H4 (cell line): ENCODE measurements at regions not wholly inside any gene's neighbourhood (a gene's known extent, or its start where the extent isn't known, plus 50 kb on each side); places are given as distances from the start of the nearest gene placed in this dataset.
"Not testable (repeated sequence)": the region's sequence is repeated elsewhere in the genome, so short reads cannot be mapped to it uniquely, and the experiment has no call there.

Experiments
- DNase-seq: peaks from one replicate; pipeline ENCODE4 v3.0.0-alpha.2; 2015; ENCODE audit warnings: low spot score

DNA sequence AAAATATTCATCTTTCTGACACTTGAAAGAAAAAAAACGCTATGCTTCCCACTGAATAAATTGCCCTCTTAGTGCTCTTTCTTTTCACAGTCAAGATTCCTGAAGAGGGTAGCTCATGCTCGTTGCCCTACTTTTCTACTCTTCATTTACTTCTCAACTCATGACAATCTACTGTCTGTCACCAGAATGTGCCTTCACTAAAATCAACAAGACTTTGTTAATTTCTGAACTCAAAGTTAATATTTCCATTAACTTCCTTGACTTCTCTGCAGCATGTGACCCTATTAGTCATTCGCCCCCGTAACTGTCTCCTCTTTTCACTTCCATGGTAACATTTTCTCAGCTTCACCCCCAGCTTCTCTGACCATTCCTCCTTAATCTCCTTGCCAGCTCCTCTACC is 98.9 kb upstream of the MAPRE2 start:
- no peak for DNase-seq

DNA sequence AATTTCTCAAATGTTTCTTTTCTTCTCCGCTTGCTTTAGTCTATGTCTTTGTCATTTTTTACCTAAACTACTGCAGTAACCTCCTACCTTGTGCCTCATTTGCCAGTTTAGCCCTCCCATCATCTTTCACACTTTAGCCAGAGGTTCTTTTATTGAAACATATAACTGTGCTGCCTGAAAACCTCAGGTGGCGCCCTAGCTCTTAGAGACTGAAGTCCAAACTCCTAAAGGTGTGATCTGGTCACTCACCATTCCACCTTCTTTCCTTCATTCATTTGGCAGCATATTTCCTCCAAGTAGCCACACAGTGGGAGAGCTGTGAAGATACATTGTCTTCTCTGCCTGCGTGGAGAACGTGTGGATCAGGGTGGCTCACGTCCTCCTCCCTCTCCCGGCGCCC is 98.2 kb upstream of the MAPRE2 start:
- DNase-seq = no peak

DNA sequence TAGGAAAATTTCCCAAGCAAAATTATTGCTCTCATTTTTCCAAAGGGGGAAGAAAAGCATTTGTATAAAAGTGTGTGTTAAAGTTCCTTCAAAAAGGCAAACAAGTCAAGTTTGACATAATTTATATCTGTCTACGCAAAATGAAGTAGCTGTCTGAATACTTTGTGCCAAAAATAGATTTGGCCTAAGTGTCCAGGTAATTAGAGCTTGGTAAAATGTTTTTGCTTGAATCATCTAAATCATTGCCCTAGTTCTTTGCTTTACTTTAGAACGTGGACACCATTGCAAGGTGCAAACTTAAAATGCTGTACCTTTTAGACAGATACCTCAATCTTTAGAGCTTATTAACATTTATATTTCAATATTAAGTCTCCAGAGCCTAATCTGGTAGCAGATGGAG is 97.6 kb upstream of the MAPRE2 start:
- no peak for DNase-seq

DNA sequence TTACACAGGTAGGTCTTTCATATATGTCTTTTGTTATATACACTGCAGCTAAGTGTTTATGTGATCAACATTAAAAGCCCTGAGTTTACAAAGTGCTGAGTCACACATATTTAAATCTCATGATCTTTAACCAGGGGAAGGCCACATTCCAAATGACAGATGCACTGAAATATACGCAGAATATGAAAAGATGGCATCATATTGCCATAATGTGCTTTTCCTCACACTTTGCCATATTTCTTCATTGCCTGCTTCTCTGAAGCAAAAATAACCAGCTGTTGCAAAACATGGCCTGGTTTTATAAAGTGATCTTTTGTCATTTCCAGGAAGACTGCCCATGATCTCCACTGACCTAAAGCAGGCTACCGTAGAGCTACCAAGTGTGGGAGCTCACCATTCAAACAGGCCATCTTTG is 93.5 kb upstream of the MAPRE2 start:
- peak; percentile 30 for DNase-seq

DNA sequence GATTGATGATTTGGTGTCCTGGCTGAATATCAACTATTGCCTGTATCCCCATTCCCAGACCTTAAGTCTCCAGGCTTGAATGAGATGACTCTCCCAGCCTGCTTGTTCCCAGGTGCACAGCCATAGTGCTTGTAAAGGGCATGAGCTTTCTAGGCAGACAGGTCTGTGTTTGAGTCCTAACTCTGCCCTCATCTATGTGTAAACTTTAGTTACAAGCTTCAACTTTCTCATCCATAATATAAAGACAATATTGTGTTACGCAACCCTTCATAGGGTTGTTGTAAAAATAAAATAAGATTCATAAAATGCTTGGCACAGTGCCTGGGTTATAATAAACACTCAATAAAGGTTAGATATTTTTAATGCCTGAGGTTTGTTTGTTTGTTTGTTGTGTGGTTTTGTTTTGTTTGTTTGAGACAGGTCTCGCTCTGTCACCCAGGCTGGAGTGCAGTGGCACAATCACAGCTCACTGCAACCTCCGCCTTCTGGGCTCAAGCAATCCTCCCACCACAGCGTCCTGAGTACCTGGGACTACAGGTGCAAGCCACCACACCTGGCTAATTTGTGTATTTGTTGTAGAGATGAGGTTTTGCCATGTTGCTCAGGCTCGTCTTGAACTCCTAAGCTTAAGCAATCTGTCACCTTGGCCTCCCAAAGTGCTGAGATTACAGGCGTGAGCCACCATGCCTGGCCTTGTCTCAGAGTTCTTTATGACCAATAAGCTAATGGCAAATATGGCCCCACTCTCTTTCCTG is 89.4 kb upstream of the MAPRE2 start:
- DNase-seq = no peak

DNA sequence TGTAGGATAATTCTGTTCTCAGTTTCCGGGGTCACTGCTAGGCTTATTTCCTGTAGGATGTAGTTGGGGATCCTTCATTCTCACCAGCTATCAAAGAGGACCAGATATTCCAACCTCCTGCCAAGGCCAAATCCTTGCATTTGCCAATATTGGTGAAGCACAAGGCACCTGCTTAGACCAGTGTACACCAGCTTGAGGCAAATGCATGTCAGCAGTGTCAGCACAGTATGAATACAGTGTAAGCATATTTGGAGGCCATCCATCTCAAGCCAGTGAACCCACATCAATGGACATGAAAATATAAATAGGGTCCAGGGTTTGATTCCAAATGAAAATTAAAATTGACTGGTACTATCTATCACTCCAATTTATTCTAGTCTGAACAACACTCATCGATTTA is 88.0 kb upstream of the MAPRE2 start:
- no peak for DNase-seq

DNA sequence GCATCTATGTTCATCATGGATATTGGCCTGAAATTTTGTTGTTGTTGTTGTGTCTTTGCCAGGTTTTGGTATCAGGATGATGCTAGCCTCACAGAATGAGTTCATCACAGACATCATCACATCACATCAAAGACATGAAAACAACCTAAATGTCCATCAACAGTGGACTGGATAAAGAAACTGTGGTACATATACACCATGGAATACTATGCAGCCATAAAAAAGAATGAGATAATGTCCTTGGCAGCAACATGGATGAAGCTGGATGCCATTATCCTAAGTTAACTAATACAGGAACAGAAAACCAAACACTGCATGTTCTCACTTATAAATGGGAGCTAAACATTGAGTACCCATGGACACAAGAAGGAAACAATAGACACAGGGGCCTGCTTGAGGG is 85.7 kb upstream of the MAPRE2 start:
- DNase-seq = not testable (repeated sequence)

DNA sequence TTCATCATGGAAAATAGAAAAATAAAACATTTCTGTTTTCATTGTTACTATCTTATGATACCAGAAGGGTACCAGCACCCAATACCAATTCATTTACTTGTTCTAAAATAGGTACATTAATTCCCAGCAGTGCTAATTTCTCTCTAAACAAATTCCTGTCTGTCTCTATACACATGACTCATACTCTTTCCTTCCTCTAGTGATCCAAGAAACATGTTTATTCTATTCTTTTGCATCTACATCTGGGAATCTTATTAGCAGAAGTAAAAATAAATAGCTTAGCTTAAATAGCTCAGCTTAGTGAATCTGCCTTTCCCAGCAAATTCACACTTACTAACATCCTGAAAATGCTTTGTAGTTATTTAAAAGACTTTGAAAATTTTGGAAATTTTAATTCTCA is 84.5 kb upstream of the MAPRE2 start:
- DNase-seq = peak; percentile 45

DNA sequence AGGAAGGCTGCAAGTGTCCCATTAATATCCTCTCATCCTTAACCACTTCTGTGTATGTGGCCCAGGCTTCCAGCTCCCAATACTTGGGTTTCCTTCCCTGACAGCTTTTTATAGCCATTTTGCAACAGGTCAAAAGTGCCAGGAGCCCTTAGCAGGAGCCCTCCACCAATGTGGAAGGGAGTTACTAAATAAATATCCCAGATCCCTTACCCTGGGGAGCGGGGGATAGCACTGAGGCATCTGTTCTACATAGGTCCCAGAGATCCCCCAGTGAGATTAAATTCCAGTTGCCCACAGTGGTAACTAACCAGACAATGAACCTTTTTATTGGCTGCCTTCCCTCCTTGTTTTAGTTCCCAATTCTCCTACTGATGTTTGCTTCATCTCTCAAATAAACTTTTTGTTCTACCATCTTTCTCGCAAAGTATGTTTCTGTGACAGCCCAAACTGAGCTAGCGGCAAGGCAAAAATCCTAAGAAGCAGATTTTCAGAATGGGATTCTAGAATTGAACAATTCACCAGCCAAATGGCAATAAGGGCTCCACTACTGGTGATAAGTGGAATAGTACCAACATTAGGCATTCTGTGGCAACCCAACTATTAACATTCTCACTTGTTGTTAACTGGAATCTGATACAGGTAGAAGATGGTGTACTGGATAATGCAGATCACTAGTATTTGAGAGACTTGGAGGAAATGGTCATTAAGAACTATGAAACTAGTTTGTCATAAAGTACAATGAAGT is 83.9 kb upstream of the MAPRE2 start:
- peak; percentile 37 for DNase-seq

DNA sequence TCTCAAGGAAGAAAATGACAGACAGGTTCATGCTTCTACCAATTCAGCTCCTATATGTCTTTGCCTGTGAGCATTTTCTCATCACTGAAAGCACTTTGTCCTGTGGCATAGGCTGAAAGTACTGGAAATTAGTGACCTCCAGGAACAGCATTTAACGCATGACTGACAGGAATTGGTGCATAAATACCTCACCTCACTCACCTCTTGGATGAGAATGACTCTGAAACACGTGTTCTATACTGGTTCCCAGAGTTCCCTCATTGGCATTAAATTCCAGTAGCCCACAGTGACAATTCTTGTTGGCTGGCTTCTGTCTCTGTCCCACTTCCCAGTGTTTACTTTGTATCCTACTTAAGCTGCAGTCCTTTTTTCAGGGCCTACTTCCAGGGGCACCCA is 83.4 kb upstream of the MAPRE2 start:
- no peak for DNase-seq

DNA sequence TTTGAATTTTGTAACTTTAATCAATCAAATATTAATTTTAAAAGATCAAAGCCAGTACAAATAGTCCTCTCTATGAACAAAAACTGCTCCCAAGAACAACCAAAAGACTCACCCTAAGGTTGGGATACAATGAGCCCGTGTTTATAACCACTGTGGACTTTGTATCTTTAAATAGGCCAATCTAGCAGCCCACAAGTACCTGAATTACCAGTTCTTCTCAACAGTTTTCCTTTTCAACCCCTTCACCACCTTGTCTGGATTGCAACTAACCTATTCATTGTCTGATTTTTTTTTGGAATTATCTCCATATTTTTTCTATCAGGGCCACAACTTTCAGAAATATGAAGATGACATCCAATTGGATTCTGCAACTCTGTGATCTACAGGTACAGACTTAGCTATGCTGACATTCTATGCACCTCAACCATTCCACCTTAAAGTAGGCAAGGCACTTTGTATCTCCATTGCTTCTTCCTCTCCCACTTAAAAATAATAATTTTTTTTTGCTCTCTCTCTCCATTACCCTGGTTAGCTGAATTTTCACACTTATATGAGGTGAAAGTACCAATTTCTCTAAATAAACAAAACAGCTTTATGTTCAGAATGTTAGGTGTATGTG is 81.9 kb upstream of the MAPRE2 start:
- DNase-seq = no peak

DNA sequence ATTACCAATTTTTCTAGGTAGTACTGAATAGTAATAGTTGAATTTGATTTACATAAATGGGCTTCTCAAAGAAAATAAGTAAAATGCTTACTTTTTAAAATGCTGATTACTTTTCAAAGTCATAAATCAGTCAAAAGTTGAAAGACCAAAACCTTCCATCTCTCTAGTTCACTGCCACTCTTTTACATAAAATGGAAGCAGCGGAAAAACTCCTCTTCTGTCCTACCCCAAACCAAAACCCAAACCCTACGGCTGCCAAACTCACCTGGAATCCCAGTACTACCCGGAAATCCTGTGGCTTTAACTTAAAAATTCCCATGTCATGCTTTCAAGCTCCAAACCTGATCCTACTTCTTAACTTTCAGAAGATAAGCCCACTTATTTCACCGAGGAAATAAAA is 81.2 kb upstream of the MAPRE2 start:
- DNase-seq = no peak

DNA sequence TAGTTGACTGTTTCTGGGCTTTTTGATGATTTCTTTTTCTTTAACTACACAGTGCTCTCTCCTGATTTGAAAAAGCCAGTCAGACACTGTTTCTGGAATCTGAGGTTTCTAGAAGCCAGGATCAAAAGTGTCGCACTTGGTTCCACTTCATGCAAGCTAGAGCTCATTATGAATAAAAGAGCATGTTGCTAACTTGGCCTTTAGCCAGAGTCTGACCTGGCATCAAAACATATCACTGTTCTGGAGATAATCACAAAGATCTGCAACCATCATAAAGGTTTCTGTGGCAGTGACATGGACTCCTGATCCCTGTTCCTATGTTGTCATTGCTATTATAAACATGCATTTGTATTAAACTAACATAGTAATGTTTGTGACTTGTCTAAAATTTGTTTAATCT is 76.1 kb upstream of the MAPRE2 start:
- no peak for DNase-seq

DNA sequence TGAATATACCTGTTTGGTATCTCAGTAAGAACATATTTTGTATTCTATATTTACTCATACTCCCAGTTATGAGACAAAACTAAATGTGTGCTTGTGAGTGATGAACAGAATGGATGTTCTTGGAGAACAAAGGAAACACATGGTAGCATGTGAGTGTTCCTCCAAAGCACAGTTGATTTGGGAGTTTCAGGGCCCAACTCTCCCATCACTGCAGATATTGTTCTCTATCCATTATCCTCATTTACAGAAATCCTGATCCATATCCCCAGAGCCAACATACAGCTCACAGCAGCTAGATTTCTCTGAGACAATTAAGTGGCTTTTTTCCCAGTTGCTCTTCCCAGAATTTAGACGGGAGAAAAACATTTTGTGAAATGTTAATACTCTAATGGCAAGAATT is 75.6 kb upstream of the MAPRE2 start:
- DNase-seq = no peak

DNA sequence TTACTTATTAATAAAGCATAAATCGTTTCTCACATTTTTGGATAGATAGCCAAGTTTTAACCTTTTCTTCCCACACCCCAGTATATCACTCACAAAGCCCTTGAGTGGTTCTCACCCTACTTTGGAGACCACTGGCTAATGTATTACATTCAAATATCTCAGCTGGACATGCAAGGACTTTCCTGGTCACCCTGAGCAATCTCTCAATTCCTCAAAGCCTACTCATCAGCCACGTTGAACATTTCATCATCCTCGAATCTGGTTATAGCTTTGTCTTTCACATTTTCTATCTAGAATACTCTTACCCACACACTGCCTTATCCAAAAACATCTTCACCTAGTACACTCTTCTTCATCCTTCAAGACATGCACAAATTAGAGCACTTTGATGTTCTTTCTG is 71.1 kb upstream of the MAPRE2 start:
- no peak for DNase-seq

DNA sequence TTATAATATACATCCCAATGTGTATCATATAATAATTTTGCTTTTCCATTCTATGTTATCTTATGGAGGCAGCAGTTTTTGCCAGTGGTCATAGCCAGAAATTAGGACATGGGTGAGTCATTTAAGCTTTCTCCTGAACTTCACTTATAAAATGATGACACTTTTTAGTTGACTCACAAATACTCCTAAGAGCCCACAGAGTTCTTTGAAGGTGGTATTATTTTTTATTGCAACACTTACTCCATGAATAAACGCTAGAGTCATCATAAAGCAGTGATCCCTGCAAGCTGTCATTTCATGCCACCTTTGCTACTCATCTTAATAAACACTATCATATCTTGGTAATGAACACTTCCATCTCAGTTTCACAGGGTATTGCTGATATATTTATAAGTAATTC is 69.9 kb upstream of the MAPRE2 start:
- DNase-seq = no peak

DNA sequence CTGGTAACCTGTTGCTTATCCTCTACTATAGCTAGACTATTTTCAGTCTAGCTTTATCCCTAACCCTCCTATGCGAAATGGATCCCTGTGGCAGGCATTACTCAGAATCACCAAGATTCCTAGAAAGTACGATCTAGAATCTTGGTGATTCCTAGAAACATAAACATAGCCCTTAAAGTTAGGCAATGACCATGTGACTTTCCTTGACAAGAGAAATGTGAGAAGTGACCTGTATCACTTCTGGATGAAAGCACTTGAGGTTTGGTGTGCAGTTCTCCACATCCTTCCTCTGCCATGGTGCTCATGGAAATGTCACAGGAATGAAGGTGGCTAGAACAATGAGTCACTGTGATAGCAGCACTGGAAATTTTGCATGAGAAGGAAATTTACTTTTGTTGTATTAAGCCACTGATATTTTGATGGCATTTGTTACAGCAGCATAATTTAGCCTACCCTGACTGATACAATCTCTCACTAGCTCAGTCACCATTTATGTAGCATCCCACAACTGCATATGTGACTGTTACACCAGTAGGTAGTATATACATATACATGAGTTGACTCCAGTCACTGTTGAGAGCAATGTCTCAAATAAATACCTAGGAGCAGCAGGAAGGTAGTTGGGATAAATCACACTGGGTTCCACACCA is 68.3 kb upstream of the MAPRE2 start:
- no peak for DNase-seq

DNA sequence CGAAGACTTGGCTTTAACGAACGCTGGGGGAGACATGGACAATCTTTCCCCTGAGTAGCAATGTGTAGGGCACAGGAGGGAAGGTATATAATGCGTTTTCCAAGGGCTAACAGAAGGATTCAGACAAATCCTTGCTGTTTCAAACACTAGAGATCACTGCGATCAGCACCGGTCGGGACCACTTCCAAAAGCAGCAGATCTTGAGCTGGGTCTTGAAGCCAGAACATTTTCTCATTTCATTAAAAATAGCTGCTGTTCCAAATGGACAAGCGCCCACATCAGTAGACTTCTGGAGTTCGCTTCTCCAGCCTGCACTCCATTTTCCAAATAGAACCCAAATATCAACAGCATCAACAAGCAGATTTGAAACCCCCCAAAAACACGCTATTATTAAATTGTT is 65.1 kb upstream of the MAPRE2 start:
- DNase-seq = no peak

DNA sequence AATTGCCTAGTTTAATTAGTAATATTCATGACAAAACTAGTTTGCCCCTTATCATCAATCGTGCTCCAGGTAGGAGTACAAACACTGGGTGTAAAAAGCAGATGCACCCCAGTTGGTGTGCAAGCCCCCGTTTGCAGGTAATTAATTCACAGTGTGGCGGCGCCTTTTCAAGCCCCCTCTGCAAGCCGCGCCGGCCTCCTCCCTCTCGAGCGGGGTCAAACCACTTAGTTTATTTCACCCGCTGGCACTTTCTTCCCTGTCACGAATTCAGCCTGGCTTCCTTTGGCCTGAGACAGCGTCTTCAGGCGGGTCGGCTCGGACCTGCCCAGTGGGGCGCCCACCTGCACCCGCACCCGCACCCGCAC is 64.7 kb upstream of the MAPRE2 start:
- DNase-seq = no peak

DNA sequence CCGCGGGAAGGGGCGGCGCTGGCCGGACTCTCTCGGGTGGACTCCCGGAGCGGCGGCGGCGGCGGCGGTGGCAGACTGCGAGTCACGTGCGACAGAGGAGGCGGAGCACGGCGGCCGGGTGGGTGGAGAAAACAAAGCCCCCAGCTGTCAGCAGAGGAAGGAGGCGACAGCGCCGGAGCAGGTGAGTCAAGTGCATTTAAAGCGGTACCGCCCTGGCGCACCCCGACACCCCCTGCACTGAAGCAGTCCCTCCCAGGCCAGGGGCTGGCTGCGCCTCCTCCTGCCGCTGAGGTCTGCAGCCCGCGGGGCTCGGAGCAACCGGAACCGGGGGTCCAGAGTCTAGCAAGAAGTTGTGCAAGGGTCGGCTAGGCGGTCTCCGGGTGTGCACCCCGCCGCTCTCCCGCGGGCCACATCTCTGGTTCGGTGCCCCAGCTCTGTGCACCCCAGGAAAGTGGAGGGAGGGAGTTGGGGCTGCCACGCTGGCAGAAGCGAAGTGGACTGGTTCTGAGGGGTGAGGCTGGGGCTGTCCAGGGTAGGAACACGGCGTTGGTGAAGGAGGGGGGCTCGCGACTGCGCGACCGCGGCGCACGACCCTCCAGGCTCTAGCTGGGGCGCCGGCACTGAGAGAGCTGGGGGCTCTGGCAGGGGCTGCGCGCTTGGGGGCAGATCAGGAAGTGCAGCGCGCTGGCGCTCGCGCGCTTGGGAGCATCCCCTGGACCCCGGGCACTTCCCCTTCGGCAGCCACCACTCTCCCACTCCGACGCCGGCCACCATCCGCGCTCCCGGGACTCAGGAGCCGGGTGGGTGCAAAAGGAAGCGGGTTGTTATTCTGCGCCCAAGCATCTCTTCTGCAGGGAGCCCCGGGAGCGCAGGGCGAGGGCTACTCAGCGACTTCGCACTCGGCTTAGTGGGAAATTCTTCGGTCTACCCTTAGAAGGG is 64.0 kb upstream of the MAPRE2 start:
- peak; percentile 33 for DNase-seq

DNA sequence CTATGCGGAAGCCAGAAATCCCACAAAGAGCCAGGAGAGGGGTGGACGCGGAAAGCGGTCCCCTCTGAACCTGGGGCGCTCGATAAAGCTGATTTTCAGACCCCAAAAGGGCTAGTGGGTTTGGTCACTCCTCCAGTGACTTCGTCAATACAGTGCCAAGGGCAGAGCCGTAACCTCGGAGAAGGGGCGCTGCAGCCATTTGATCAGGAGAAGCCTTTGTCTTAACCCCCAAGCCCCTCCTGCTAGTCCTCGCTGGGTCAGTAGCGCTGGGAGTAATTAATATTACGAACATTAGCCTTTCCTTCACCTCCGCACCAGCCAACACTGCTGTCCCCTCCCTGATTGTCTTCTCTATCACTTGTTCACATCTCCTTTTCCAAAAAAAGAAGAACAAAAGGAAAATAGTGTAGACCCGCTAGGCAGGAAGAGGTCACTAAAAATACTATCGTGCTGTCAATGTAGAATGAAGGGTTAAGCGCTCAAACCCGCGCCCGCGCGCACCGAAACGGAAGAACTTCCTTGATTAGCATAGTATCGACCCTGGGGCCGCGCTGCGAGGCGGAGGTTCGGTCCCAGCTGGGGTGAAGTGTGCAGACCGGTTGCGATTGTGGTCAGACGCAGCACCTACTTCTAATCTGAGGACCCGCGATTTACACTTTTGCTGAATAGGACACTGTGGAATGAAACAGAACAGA is 63.2 kb upstream of the MAPRE2 start:
- DNase-seq = no peak
